CD4-positive, alpha-beta T cell treated with Interleukin-4 for 4 hours (primary cell): ENCODE measurements at regions not wholly inside any gene's neighbourhood (a gene's known extent, or its start where the extent isn't known, plus 50 kb on each side); places are given as distances from the start of the nearest gene placed in this dataset.

Experiments used
- DNase-seq: peaks from one replicate; pipeline ENCODE4 v3.0.0-alpha.2; 2020

DNA sequence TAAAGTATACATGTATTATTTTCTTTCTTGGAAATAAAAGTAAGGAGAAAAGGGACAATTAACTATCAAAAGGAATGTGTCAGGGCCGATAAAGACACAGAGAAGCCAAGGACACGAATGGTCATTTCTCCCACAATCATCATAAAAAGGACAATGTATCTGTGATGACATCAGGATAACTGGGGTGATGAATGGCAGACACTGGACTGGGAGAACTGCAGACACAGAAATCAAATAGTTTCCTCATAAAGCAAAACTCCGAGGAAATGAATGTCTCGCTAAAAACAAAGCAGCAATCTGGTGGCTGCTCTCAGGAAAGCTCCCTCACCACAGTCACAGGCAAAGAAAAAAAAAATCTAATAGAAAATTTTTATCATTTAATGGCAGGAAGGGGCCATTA, 69.3 kb upstream of the NPY start:
- DNase-seq = no peak

DNA sequence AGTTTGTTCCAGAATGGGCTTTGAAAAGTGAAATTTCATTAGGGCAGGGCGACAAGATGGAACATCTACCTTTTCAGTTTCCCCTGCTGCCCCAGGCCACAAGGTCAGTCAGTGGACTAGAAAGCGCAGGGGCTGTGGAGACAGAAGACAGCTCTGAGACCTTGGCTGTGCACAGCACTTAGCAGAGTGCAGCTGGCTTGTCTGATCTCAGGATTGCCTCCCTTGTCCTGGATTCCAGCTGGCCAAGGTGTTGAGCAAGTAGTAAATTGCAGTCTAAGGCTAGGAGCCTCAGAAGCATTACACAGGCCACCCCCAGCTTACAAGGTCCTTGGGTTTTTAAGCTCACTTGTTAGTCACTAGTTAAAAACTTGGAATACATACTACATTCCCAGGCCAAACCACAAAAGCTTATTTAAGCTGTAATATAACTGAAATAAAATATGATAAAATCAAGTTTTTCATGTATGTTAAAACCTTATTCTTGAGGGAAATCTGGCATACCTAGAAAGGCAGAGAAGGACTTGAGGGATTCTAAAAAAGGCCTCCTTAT, 67.3 kb upstream of the NPY start:
- DNase-seq = no peak

DNA sequence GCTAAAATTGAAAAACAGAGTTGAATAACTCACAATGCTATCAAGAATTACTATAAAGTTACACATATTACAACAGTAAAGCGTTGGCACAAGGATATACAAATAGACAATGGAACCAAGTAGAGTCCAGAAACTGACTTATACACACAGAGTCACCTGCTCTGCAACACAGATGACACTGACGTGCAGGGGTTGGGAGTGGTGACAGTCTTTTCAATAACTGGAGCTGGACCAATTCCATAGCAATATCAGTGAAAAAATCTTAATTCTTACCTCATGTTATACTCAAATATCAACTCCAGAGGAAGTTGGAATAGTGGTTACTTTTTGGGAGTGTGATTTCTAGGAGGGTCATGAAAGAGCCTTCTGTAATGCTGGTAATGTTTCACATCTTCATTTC, 62.5 kb upstream of the NPY start:
- no peak for DNase-seq

DNA sequence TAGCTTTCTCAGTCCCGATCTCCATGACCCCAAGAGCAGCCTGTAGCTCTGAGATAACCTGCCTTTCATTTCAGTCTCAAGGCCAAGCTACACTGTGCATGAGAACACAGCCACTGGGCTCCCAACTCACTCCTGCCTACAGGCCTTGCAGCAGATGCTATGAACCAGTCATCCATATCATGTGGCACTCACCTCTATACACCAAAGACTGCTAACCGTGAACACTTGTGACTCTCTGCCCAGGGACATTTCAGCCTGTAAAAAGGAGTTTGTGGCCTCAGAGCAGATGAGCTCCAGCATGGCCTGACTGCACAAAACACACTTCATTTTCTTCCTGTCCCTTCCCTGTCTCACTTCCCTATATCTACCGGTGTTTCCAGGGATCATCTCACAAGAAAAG, 56.9 kb upstream of the NPY start:
- DNase-seq = no peak

DNA sequence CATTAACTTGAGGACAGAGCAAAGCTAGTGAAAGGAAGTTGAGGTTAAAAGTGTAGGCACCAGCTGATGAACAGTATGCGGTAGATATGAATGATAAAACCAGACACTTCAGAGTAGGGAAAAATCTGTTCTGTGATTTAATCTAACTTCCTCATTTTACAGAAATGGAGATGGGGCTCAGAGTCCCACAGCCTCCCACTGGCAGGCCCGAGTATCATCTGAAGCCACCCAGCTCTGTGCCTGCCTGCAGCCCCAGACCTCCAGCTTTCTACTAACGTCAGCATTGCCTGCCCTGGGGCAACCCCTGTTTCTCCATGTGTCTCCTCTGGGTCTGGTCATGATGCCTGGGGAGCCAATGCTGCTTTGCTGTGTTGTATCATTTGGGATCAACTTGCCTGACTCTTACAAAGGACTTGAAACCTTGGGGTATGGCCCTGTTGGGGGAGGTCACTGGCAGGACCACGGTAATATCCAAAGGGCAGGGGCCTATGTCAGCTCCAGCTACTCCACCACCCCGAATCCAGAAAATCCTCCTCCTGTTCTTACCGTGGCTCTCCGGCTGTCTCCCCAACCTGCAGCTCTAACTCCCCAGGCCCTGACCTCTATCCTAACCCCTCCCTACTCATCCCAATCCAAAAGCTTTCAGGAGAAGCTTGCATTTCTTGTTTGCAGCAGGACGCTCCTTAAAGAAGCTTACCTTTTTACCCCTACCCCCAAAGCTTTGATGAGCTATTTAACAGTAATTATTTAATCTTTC, 56.2 kb upstream of the NPY start:
- no peak for DNase-seq

DNA sequence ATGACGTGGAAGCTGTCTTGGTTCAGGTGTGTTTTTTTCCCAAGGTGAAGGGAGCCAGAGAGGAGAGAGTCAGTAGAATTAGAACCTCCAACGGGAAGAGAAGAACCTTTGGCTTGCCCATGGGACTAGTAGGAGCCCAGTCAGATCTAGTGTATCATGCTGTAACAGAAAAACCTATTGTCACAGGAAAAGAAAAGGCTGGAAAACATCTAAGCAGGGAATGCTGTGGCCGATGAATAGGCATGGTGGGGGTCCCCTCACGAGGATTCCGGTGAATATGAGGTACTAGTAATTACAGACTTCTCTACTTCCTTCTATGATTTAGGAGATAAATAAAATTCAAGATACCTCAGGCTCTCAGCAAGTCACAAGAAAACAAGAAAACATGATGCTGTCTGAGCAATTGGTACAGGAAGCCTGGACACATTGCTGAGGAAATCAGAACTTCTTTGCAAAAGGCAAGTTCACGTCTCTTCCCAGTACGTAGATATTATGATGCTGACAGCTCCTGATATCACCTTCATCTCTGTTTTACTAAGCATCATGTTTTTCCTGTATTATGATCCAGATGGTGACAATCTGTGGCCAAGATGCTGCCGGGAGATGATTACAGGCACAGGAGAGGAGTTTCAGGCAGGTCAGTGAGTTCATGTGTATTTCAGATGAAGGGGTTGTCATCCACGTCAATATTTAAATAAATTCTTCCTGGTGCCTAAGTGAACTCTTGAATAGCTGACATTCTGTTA, 54.3 kb upstream of the NPY start:
- no peak for DNase-seq

DNA sequence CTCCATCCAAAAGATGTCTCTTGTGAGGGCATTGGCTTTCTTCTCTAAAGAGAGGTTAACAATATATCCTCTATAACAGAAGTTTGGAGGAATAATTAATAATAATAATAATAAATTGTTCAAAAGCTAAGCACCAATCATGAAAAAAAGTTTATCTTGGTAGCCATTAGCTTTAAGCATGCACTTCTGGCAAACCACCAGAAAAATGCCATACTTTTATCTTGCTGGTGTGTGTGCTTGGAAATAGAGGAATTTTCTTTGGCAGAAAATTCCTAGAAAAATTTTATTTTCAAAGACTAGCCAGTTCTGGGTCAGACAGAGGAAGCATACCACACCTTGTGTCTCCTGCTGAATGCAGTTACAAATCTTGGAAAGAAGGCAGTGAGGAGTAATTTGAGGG, 52.5 kb upstream of the NPY start:
- no peak for DNase-seq

DNA sequence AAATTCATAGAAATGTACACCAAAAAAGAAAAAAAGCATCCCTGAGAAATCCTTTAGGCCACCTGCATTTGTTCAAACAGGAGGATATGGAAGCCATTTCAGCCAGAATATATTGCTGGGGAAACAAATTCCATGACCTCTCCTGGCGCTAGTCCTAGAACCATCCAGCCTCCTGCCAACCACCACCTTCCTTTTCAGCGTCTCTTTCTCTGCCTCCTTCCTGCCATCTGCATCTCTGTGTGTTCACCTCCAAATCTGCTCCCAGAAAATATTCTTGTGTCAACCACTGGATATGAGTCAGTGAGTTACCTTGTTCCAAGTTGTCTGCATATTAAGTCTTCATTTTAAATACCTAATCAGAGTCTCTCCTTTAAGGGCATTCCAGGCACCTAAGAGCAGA, 50.6 kb upstream of the NPY start:
- no peak for DNase-seq
